ENCODE measurements at regions not wholly inside any gene's neighbourhood (a gene's known extent, or its start where the extent isn't known, plus 50 kb on each side); places are given as distances from the start of the nearest gene placed in this dataset.
"Not testable (repeated sequence)": the region's sequence is repeated elsewhere in the genome, so short reads cannot be mapped to it uniquely, and the experiment has no call there.

DNA sequence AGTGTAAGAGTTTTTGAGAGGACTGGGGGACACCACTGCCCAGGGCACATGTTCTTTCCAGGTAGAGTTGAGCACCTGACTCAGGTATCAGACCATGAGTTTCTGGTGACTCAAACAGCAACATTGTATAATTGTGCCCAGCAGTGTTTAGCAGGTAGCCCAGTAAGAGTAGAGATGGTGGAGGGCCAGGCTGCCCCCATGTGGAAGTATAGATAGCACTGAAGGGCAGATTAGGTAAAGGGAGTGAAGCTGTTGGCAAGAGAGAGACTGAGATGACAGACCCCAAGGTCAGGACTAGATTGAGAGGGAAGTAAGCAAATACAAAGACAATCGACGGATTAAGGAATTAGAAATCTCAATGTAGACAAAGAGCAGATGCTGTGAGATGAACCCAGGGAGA is 74.6 kb downstream of the TRIM42 start:
- no peak for DNase-seq

DNA sequence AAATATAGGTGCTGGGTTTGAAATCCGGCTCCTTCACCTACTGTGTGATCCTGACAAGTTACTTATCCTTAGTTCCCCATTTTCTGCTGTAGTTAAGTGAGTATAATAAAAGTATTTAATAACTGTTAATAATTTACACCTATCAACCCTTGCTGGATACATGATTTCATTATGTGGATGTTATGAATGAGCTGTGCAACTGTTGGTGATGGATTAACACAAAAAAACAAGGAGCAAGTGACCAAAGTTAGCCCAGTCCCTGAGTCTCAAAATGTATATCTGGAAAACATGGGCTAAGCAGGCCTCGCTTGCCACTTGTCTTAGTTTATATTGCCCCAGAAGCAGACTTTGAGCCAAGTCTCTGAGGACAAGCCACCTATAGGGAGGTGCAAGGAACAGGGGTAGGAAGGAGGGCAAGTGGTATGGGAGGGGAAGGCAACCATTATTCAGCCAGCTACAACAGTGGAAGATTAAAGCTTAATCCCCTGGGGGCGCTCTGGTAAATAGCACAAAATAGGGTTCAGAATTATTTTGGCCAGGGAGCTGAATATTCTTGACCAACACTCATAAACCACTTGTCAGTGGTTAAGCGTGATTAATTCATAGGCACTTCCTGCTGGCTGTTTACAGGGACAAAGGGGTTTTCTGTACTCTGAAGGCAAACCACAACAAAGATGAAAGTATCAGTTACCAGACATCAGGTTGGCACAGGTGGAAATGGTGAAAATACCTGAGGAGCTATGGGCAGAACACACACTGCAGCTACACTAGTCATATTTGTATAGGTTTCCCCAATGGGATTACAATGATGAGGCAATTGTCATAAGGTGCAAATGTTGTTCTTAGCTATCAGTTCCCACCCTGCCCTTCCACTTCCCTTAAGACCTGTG is 76.2 kb downstream of the TRIM42 start:
- no peak for DNase-seq

DNA sequence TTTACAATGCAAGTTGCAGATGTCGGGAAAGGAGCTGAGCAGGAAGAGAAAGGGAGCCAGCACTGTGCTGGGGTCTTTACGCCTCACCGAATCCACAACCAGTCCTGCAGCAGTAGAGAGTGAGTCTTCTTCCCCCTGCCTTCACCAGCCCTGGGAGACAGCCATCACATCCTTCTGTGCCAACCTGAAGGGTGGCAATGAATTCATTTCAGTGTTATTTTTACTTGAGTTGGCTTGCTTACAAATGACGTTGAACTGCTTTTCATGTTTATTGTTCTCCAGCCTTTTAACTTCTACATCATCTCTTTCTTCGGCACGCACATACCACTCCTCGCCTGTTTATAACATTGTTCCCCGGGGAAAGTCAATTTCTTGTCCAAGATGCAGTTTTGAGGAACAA is 77.1 kb downstream of the TRIM42 start:
- DNase-seq: no peak

DNA sequence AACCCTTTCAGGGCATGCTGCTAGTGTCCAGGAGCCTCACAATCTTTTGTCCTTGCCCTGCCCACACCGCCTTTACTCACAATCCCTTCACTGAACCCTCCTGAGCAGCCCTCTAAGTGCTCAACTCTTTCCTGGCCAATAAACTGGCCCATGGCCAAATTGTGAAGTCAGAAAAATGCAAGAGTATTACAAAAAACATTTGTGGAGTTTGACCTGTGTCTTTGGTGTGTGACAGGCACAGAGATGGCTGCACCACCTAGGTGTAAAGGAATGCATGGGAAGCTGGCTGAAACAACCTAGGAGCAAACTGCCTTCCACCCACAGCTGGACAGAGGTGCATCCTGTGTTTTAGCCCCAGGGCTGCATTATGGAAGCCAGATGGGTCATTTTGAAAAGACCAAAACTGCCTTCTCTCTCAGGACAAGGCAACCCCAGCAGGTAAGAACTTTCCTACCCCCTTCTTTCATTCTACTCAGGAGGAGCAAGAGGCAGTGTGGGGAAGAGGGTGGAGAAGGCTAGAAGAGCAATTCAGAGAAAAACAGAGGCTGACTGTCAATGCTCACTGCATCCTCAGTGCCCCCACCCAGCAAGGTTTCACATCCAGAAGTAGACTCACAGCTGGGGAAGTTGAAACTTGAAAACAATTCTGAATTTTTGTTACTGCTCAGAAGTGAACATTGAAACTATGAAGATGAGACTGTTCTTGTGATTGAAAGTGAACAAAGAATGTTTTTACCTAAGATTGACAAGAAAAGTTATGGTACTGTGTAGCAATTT is 78.6 kb downstream of the TRIM42 start:
- no peak for DNase-seq

DNA sequence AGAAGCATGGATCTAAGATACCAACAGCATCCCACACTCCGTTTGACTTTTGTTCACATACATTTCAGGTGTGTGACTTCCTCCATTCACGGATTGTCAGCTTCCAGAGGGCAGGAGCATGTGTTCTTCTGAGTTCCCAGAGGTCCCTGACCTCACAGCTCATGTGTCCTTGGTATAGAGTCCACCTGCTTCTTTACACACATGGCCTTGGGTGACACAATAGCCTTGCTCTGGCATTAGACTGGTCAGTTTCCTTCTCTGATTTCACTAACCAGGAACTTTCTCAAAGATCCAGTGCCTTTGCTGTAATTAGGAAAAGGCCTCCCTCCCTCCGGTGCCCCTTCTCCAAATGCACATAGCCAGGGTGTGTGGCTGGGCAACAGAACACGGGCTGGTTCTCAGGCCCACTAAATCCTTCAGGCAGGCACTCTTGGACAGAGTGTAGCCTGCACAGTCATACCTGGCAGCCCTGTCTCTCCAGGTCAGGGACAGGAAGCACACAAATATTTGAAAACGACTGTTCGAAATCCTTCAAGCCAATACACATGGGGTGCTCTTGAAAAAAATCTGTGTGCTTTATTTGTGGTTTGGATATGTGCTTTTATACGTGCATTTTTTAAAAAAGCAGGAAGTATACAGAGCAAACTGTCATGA is 81.1 kb downstream of the TRIM42 start:
- no peak for DNase-seq

DNA sequence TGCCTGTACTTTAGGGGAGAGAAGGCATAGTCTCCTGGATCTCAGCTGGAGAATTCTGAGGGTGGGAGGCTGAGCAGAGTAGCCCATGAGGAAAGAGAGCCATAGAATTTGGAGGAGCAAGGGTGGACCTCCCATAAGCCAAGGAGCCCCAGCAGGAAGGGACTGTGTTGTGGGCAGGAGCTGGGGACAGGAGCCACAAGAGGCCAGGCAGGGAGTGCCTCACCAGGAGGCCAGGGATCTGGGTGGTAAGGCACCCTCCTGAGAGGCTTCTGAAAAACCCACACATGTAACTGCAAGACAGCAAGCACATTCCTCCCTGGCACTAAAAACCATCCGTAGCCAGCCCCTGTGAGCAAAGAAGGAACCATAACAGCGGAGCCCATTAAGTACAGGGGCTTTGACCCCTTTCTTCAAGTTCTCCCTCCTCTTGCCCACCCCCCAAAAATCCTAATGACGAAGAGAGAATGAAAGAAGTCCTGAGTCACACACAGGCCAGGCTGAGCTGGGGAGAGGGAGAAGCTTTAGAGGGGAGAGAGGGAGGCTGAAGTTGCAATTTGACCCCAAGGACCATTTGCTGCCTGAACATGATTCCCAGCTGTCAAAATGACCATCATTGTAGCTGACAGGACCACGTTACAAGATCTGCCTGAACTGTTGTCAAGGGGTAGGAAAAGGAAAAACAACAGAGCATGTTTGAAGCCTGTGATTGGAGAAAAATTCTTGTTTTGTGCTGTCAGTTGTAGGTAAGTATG is 82.6 kb downstream of the TRIM42 start:
- DNase-seq: no peak

DNA sequence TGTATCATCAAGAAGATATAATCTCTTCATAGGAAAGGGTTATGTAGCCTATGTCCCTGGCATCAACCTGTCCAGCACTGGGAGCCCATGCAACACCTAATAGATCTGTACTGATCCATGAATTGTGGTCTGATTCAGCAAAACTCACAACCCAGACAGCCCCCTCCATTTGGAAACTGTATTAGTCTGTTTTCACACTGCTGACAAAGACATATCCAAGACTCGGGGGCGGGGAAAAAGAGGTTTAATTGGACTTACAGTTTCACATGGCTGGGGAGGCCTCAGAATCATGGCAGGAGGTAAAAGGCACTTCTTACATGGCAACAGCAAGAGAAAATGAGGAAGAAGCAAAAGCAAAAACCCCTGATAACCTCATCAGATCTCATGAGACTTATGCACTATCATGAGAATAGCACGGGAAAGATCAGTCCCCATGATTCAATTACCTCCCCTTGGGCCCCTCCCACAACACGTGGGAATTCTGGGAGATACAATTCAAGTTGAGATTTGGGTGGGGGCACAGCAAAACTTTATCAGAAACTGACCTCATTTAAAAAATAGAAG is 83.3 kb downstream of the TRIM42 start:
- no peak for DNase-seq

DNA sequence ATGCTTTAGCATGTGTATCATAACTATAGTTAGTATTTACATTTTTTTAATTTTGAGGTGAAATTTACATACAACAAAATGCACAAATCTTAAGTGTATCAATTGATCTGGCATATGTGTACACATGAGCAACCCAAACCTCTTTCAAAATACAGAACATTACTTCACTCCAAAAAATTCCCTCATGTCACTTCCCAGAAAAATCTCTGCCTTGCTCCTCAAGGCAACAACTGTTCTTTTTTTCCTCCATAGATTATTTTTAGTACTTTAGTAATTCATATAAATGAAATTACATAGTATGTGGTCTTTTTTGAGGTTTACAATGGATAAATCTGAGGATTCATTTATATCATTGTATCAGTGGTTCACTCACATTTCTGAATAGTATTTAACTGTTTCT is 84.9 kb downstream of the TRIM42 start:
- no peak for DNase-seq

DNA sequence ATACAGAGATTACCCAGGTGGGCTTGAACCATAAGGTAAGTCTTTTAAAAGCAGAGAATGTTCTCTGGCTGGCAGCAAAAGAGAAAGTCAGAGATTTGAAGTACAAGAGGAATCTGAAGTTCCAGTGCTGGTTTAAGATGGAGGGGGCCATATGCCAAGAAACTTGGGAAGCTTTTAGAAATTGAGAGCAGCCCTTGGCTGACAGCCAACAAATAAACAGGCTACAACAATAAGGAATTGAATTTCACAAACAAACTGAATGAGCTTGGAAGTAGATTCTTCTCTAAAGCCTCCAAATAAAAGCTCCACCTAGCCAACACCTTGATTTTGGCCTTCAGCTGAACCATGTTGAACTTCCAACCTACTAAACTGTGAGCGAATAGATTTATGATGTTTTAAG is 85.7 kb downstream of the TRIM42 start:
- no peak for DNase-seq

DNA sequence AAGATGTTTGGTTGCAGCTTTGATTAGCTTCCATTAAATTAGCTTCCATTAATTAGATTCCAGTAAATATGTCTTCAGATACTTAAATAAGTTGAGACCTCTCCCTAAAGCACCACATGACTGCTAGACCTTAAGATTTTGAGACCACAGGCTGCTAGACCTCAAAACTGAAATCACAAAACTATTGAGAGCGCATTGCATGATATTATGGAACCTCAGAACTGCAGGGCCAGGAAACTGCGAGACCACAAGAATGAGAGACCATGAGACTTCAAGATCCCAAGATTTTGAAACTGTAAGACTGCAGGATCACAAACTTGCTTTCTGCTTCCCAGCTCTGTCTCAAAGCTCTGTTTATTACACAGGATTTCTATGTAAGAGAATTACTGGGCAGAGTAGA is 87.4 kb downstream of the TRIM42 start:
- DNase-seq: no peak

DNA sequence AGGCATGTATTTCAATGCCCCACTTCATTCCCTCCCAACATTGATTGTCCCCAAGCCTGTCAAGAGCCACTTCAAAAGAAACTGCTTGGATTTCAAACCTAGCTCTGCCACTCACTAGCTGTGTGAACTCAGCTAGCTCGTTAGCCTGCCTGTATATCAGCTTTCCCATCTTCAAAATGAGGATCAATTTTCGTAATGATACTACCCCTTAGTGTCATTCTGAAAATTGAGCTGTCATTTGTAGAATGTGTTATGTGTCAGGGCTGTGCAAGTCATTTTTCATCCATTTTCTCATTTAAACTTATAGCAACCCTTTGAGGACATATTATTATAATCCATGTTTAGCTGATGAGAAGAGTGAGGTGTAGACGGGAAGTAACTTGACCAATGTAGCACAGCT is 88.6 kb downstream of the TRIM42 start:
- DNase-seq: no peak

DNA sequence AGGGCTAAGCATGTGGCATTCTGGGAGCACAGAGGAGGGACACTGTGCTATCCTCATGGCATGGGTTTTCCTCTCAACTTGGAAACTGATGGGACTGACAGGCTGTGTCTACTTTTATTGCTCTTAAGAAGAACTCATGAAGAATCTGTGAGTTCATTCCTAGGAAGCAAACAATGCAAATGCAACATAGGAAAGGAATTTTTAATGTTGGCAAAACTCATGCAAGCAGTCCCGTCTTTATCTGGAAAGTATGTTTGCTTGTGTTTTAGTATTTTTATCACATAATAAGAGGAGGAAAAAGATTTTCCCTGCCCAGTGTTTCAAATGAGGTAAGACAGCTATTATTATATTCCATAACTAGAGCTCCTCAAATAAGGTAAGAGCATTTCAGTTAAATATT is 89.7 kb downstream of the TRIM42 start:
- DNase-seq: no peak

DNA sequence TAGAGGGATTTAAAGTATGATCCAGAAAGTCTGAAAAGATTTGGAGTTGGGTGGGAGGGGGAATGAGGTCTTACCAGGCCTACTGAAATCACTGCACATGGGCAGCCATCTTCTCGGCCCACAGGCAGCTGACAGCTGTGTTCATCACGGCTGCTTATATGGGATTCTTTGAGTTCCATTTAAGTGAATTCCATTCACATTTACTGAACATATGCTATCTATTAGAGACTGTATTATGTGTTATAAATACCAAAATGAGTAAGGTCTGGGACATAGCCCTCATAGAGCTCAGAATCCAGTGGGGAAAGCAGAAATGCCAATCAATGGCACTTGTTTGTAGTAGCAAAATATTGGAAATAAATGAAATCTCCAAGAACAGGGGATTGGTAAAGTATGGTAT is 91.1 kb downstream of the TRIM42 start:
- DNase-seq: no peak

DNA sequence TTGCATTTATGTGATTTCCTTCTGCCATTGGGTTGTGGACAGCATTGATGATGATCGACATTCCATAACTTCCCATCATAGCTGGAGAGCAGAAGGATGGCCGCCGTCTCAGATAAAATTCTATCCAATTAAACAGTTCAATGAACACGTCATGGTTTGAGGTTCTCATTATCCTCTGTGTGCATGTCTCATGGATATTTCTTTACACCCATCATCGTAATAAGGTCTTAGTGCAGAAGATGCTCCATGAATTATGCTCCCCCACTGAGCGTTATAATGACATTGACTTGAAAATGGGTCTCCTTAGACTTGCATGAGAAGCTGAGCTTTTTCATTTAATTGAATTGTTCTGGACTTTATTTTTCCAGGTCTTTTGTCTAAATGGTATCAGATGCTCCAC is 92.1 kb downstream of the TRIM42 start:
- DNase-seq: no peak

DNA sequence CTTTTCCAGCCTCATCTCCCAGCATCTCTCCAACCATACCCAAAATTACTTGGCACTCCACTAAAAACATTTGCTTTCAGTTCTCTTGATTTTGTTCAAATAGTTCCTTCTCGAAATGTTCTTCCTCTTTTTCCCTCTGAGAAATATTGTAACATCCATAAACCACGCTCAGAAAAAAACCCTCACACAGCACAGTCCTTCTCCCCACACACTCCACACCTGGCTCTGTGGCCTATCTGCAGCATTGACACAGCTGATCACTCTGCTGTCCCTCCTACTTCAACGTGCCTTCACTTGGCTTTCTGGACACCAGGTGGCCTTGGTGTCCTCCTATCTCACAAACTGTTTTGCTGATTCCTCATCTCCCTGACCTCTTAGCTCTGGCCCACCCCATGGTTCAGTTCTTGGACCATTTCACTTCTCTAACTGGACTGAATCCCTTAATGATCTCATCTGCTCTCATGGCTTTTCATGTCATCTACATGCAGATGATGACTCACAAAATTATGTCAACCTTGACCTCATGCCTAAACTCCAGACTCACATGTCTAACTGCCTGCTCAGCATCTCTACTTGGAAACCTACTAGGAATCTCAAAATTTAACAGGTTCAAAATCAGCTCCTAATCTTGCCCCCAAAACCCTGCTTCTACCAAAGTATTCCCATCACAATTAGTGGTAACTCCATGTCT is 93.3 kb downstream of the TRIM42 start:
- DNase-seq: no peak

DNA sequence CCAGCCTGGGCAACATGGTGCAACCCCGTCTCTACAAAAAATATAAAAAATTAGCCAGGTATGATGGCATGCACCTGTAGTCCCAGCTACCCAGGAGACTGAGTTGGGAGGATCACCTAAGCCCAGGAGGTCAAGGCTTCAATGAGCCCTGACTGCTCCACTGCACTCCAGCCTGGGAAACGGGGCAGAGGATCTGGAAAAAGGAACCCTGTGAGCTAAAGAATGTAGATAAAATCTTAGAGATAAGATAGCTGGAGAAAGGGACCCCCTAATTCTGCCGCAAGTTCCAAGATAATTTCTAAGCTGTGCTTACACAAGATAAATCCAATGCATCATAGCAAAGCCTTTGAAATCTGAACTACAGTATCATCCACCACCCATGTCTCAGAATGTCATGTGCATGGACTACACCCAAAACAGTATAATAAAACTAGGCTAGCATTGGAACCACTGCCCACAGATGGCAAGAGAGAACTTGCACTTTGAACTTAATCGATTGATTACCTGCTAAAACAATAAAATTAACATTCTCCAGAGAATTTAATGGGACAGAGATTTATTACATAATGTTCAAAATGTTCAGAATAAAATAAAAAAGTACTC is 99.9 kb downstream of the TRIM42 start:
- DNase-seq: no peak

DNA sequence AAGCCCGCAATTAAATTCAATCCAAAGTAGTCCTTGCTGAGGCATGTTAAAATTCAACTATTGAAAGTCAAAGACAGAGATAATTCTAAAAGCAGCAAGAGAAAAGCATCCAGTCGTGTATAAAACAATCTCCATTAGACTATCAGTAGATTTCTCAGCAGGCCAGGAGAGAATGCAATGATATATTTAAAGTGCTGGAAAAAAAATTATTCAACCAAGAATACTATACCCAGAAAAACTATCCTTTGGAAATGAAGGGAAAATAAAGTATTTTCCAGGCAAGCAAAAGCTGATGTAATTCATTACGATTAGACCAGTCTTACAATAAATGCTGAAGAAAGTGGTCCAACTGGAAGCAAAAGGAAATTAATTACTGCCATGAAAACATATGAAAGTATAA is 113.5 kb downstream of the TRIM42 start:
- DNase-seq: no peak

DNA sequence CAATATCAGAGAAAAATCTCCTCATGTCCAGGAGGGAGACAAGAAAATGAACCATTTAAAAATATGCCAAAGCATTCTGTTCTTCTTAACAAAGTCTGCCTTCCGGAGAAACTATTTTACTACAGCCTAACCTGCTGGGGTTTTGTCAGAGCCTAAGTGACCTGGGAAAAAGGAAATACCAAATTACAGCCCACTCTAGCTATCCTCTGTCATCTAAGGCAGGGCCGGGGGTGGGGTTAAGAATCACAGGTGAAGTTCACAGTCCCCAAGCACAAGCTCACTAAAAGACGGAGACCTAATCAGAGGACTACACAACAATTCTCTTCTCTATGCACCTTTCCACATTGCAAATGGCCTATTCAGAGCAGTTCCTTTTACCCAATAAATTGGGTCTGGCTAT is 116.6 kb downstream of the TRIM42 start:
- DNase-seq: no peak

DNA sequence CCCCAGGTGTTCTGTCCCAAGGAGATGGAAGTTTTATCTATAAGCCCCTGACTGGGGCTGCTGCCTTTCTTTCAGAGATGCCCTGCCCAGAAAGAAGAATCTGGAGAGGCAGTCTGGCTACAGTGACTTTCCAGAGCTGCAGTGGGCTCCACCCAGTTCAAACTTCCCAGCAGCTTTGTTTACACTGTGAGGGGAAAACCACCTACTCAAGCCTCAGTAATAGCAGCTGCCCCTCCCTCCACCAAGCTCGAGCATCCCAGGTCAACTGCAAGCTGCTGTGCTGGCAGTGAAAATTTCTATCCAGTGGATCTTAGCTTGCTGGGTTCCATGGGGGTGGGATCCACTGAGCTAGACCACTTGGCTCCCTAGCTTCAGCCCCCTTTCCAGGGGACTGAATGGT is 125.0 kb downstream of the TRIM42 start:
- DNase-seq: not testable (repeated sequence)

DNA sequence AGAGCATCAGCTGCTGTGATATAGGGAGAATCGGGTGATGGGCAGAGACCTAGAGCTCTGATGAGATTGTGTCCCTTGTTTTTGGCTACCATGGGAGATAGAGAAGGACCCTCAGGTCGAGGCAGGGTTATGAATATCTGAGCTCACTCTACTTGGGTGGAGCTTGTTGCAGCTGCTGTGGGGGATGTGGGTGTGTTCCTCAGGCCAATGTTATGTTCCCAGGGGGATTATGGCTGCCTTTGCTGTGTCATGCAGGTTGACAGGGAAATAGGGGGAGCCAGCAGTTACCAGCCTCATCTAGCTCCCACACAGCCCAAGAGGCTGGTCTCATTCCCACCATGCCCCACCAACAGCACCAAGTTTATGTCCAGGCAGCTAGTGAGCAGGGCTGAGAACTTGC is 131.5 kb downstream of the TRIM42 start:
- no peak for DNase-seq

DNA sequence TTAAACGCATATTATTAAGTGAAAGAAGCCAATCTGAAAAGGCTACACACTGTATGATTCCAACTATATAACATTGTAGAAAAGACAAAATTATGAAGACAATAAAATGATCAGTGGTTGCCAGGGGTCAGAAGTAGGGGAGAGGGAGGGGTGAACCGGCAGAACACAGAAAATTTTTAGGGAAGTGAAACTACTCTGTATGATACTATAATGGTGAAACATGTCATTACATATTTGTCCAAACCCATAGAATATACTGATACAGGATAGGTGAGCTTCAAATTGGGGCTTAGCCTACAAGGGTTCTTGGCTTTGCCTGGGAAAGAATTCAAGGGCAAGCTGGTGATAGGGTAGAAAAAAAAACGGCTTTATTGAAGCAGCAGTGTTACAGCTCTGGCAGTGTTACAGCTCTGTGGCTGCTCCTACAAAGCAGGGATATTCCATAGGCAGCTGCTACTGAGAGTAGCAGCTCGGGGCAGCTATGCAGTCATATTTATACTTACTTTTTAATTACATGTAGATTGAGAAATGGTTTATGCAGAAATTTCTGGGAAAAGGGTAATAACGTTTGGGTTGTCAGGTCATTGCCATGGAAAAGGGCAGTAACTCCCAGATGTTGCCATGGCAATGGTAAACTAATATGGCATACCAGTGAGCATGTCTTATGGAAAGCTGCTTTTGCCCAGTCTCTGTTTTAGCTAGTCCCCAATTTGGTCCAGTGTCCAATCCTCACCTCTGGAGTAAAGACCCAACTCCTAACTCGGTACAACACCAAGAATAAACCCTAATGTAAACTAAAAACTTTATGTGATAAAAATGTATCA is 125.1 kb upstream of the SLC25A36 start:
- no peak for DNase-seq

All from kidney glomerular epithelial cell (primary cell).